WI38 (cell line): ENCODE measurements at regions not wholly inside any gene's neighbourhood (a gene's known extent, or its start where the extent isn't known, plus 50 kb on each side); places are given as distances from the start of the nearest gene placed in this dataset.

Experiments used
- H3K4me3 ChIP-seq: 2 replicates; pipeline ENCODE4 v1.5.1; 2011; ENCODE audit warnings: low read depth, mild to moderate bottlenecking, control low read depth, low read length
- CTCF ChIP-seq: IDR thresholded peaks from 2 replicates; pipeline ENCODE4 v1.5.1; 2012; ENCODE audit warnings: low read depth, mild to moderate bottlenecking, control low read depth, low read length

GRCh38 chr3:72266016-72266370, 481.0 kb upstream of the PROK2 start:
- H3K4me3 ChIP-seq: no peak overlapping the region
- no peak for TF ChIP-seq CTCF

- no peak for TF ChIP-seq CTCF
- no peak overlapping the region for H3K4me3 ChIP-seq
These were observed 480.5 kb upstream of the PROK2 start for GRCh38 chr3:72265256-72266015.

GRCh38 chr3:72263223-72263990, 478.5 kb upstream of the PROK2 start:
- H3K4me3 ChIP-seq: no peak overlapping the region
- TF ChIP-seq CTCF: no peak

GRCh38 chr3:72262736-72263135, 477.8 kb upstream of the PROK2 start:
- no peak overlapping the region for H3K4me3 ChIP-seq
- TF ChIP-seq CTCF: no peak

GRCh38 chr3:72261566-72262564, 476.9 kb upstream of the PROK2 start:
- H3K4me3 ChIP-seq: no peak overlapping the region
- no peak for TF ChIP-seq CTCF

GRCh38 chr3:72260588-72260910, 475.6 kb upstream of the PROK2 start:
- TF ChIP-seq CTCF: no peak
- no peak overlapping the region for H3K4me3 ChIP-seq
